ENCODE measurements at regions not wholly inside any gene's neighbourhood (a gene's known extent, or its start where the extent isn't known, plus 50 kb on each side); places are given as distances from the start of the nearest gene placed in this dataset.

DNA sequence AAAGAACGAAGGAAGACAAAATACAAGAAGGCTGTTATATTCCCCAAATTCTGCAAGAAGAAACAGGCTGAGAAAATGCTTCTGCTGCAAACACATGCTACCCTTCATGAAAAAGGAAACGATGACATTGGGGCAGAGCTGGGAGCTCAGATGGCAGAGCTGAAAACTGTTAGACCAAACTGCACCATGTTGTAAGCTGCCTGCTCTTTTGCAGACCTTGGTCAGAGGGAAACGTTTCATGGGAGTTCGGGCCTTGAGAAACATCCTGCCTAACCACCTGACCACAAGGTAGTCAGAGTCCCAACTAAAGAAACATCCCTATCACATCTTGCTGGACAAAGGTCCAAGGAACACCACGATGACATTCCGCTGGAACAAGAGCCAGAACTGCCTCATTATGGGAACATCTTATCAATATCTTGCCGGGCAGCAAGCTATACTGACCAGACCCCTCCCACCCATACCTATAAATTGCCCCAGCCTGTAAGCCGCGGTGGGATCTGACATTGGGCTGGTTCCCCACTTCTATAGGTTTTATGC is 110.7 kb upstream of the CTSC start:
- no peak overlapping the region for H3K27ac ChIP-seq (ENCODE audit: insufficient read depth in 1 of 2, low read depth in 1 of 2, low read length in 2 of 2, poor library complexity in 1 of 2, severe bottlenecking in 2 of 2)
- peaks cover 0 to 21% (median 0%) of the 10 kb centered on the region in 4 experiments for H3K4me1 ChIP-seq (ENCODE audit: control extremely low read depth in 1 of 4, control insufficient read depth in 4 of 4, insufficient read depth in 4 of 4, low read length in 3 of 4)
- no peaks in the 10 kb centered on the region for H3K27me3 ChIP-seq (replicated peaks in 2 of 5; ENCODE audit: control insufficient read depth in 4 of 5, insufficient read depth in 5 of 5, low read length in 4 of 5)
- ChIA-PET POLR2A (no interaction called here), CTCF (no interaction called here)
- H3K4me3 ChIP-seq (ENCODE audit: control insufficient read depth in 1 of 7, extremely low read depth in 1 of 7, insufficient read depth in 4 of 7, low read depth in 2 of 7, low read length in 6 of 7) = no peak overlapping the region
- no peak for DNase-seq
- WGBS (ENCODE audit: insufficient coverage) = 94% methylated on average over 5 of the region's 9 CpGs
- H3K36me3 ChIP-seq (ENCODE audit: control insufficient read depth in 4 of 4, insufficient read depth in 4 of 4, low read length in 3 of 4) = no peaks in the 10 kb centered on the region
- no peaks in the 10 kb centered on the region for H3K9me3 ChIP-seq (ENCODE audit: control extremely low read depth in 1 of 5, control insufficient read depth in 4 of 5, insufficient read depth in 2 of 5, low read depth in 1 of 5, low read length in 4 of 5)

DNA sequence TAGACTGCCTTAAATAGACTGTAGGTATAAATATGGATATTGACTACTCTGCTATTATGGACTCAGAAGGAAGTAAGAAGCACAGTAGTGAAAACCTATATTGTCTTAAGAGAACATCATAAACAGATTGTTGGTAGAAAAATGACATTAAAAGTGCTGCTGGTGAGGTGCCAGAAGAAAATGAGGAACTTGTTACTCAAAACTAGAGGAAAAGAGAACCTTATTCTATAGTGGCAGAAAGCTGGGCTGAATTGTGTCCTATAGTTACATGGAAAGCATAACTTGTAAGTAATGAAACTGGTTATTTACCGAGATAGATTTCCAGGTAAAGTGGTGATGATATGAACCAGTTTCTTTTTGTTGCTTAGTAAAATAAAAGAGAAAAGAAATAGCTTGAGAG is 109.7 kb upstream of the CTSC start:
- POLR2A ChIA-PET = no interaction called here
- 25% methylated on average over 1 of the region's 1 CpG for WGBS (ENCODE audit: insufficient coverage)
- DNase-seq = peak in 2 of 3 donors; percentile 27 to 54
- no peak overlapping the region for H3K4me3 ChIP-seq (ENCODE audit: control insufficient read depth in 1 of 7, extremely low read depth in 1 of 7, insufficient read depth in 4 of 7, low read depth in 2 of 7, low read length in 6 of 7)
- CTCF ChIA-PET = no interaction called here
- H3K9me3 ChIP-seq (ENCODE audit: control extremely low read depth in 1 of 5, control insufficient read depth in 4 of 5, insufficient read depth in 2 of 5, low read depth in 1 of 5, low read length in 4 of 5) = no peaks in the 10 kb centered on the region
- no peak overlapping the region for H3K27ac ChIP-seq (ENCODE audit: insufficient read depth in 1 of 2, low read depth in 1 of 2, low read length in 2 of 2, poor library complexity in 1 of 2, severe bottlenecking in 2 of 2)
- H3K27me3 ChIP-seq (replicated peaks in 2 of 5; ENCODE audit: control insufficient read depth in 4 of 5, insufficient read depth in 5 of 5, low read length in 4 of 5) = no peaks in the 10 kb centered on the region
- H3K4me1 ChIP-seq (ENCODE audit: control extremely low read depth in 1 of 4, control insufficient read depth in 4 of 4, insufficient read depth in 4 of 4, low read length in 3 of 4) = peaks cover 0 to 21% (median 0%) of the 10 kb centered on the region in 4 experiments
- H3K36me3 ChIP-seq (ENCODE audit: control insufficient read depth in 4 of 4, insufficient read depth in 4 of 4, low read length in 3 of 4) = no peaks in the 10 kb centered on the region

DNA sequence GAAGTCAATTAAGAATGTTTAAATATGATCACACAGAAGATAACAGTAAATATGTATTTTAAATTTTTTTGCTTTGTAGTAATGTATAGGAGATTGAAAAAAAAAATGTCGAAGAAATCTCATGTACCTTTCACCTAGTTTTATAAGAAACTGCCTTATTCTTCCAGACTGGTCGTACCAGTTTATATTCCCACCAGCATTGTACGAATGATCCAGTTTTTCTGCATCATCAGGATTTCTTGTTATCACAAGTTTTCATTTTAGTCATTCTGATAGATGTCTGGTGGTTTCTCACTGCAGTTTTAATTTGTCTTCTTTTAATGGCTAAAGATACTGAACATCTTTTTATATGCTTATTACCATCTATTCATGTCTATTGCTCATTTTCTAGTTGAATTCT is 101.8 kb upstream of the CTSC start:
- H3K4me3 ChIP-seq (ENCODE audit: control insufficient read depth in 1 of 7, extremely low read depth in 1 of 7, insufficient read depth in 4 of 7, low read depth in 2 of 7, low read length in 6 of 7) = no peak overlapping the region
- H3K36me3 ChIP-seq (ENCODE audit: control insufficient read depth in 4 of 4, insufficient read depth in 4 of 4, low read length in 3 of 4) = no peaks in the 10 kb centered on the region
- no peaks in the 10 kb centered on the region for H3K27me3 ChIP-seq (replicated peaks in 2 of 5; ENCODE audit: control insufficient read depth in 4 of 5, insufficient read depth in 5 of 5, low read length in 4 of 5)
- CTCF ChIA-PET = no interaction called here
- DNase-seq = no peak
- WGBS (ENCODE audit: insufficient coverage) = no CpG with 5 or more reads among the region's 3 CpGs
- H3K27ac ChIP-seq (ENCODE audit: insufficient read depth in 1 of 2, low read depth in 1 of 2, low read length in 2 of 2, poor library complexity in 1 of 2, severe bottlenecking in 2 of 2) = no peak overlapping the region
- H3K4me1 ChIP-seq (ENCODE audit: control extremely low read depth in 1 of 4, control insufficient read depth in 4 of 4, insufficient read depth in 4 of 4, low read length in 3 of 4) = no peaks in the 10 kb centered on the region
- peaks cover 0 to 2% (median 0%) of the 10 kb centered on the region in 5 experiments for H3K9me3 ChIP-seq (ENCODE audit: control extremely low read depth in 1 of 5, control insufficient read depth in 4 of 5, insufficient read depth in 2 of 5, low read depth in 1 of 5, low read length in 4 of 5)
- POLR2A ChIA-PET = no interaction called here

DNA sequence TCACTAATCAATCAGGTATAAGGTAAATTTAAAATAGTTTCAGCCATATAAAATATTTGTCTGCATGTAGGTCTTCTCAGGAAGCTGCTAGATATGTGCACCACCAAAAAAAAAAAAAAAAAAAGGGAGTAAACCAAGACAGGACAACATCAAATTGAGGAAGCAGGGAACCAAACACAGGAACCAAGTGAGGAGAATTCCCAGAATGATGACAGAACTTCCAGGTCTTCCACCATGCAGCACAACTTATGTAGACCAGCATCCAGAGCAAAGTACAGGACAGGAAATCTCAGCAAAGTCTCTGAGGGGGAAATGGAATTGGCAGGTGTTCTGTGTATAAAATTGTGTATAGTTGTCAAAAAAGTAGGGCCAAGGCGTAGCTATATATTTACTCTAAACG is 101.2 kb upstream of the CTSC start:
- Histone ChIP-seq H3K27me3 (replicated peaks in 2 of 5; ENCODE audit: control insufficient read depth in 4 of 5, insufficient read depth in 5 of 5, low read length in 4 of 5) (no peaks in the 10 kb centered on the region), H3K4me1 (ENCODE audit: control extremely low read depth in 1 of 4, control insufficient read depth in 4 of 4, insufficient read depth in 4 of 4, low read length in 3 of 4) (no peaks in the 10 kb centered on the region), H3K4me3 (ENCODE audit: control insufficient read depth in 1 of 7, extremely low read depth in 1 of 7, insufficient read depth in 4 of 7, low read depth in 2 of 7, low read length in 6 of 7) (no peak overlapping the region), H3K9me3 (ENCODE audit: control extremely low read depth in 1 of 5, control insufficient read depth in 4 of 5, insufficient read depth in 2 of 5, low read depth in 1 of 5, low read length in 4 of 5) (peaks cover 0 to 2% (median 0%) of the 10 kb centered on the region in 5 experiments), H3K36me3 (ENCODE audit: control insufficient read depth in 4 of 4, insufficient read depth in 4 of 4, low read length in 3 of 4) (no peaks in the 10 kb centered on the region), H3K27ac (ENCODE audit: insufficient read depth in 1 of 2, low read depth in 1 of 2, low read length in 2 of 2, poor library complexity in 1 of 2, severe bottlenecking in 2 of 2) (no peak overlapping the region)
- CTCF ChIA-PET = no interaction called here
- WGBS (ENCODE audit: insufficient coverage) = 70% methylated on average over 2 of the region's 2 CpGs
- no peak for DNase-seq
- POLR2A ChIA-PET = no interaction called here

DNA sequence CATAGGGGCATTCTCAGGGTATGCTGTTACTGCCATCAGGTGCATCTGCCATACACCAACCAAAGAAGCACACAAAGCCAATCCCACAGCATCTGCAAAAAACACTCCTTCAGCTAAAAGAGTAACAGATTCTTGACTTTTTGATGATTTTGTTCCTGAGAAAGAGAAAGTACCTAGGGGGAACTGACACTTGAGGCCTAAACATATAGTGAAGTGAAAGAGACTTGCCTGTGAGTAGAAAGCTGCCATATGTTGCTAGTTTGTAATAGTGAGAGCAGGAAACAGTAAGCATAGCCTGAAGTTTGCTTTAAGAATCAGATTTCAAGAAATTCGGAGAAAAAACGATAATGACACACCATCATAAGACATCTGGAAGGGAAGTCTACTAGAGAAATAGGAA is 97.9 kb upstream of the CTSC start:
- DNase-seq = peak in 1 of 3 donors; percentile 7
- H3K27ac ChIP-seq (ENCODE audit: insufficient read depth in 1 of 2, low read depth in 1 of 2, low read length in 2 of 2, poor library complexity in 1 of 2, severe bottlenecking in 2 of 2) = no peak overlapping the region
- no CpG with 5 or more reads among the region's 2 CpGs for WGBS (ENCODE audit: insufficient coverage)

DNA sequence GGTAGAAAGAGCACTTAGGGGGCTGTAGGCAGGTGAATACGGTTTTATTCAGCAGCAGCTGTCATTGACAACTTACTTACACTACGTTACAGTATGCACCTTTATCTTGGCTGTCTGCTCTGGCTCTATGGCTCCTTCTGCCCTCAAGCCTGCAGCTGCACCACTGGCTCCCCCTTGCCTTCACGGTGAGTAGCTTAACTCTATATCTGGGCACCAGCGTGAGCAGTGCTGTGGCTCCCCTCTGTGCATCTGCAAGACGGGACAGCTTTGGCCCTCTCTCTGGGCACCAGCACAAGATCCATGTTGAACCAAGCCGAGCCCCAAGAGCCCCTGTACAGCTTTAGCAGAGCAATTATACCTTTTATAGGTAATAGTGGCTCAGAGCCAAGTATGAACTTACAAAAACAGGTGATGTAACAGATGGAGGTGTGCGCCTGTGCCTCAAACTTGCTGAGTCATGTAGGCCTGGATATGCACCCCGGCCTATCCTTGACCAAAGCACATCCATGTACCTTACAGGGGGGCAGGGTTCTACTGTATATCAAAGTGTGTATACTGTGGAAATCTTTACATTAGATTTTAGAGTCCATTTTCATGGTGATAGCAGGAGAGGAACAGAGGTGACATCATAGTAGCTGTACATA is 96.9 kb upstream of the CTSC start:
- Histone ChIP-seq H3K36me3 (ENCODE audit: control insufficient read depth in 4 of 4, insufficient read depth in 4 of 4, low read length in 3 of 4) (no peaks in the 10 kb centered on the region), H3K27ac (ENCODE audit: insufficient read depth in 1 of 2, low read depth in 1 of 2, low read length in 2 of 2, poor library complexity in 1 of 2, severe bottlenecking in 2 of 2) (no peak overlapping the region), H3K9me3 (ENCODE audit: control extremely low read depth in 1 of 5, control insufficient read depth in 4 of 5, insufficient read depth in 2 of 5, low read depth in 1 of 5, low read length in 4 of 5) (peaks cover 0 to 2% (median 0%) of the 10 kb centered on the region in 5 experiments), H3K4me3 (ENCODE audit: control insufficient read depth in 1 of 7, extremely low read depth in 1 of 7, insufficient read depth in 4 of 7, low read depth in 2 of 7, low read length in 6 of 7) (no peak overlapping the region), H3K4me1 (ENCODE audit: control extremely low read depth in 1 of 4, control insufficient read depth in 4 of 4, insufficient read depth in 4 of 4, low read length in 3 of 4) (no peaks in the 10 kb centered on the region), H3K27me3 (replicated peaks in 2 of 5; ENCODE audit: control insufficient read depth in 4 of 5, insufficient read depth in 5 of 5, low read length in 4 of 5) (no peaks in the 10 kb centered on the region)
- DNase-seq = peak in 1 of 3 donors; percentile 8
- 95% methylated on average over 6 of the region's 8 CpGs for WGBS (ENCODE audit: insufficient coverage)
- POLR2A ChIA-PET = no interaction called here
- CTCF ChIA-PET = no interaction called here

More for the DNA sequence above, 97.9 kb upstream of the CTSC start:
- Histone ChIP-seq H3K9me3 (ENCODE audit: control extremely low read depth in 1 of 5, control insufficient read depth in 4 of 5, insufficient read depth in 2 of 5, low read depth in 1 of 5, low read length in 4 of 5) (peaks cover 0 to 2% (median 0%) of the 10 kb centered on the region in 5 experiments), H3K27me3 (replicated peaks in 2 of 5; ENCODE audit: control insufficient read depth in 4 of 5, insufficient read depth in 5 of 5, low read length in 4 of 5) (no peaks in the 10 kb centered on the region), H3K4me3 (ENCODE audit: control insufficient read depth in 1 of 7, extremely low read depth in 1 of 7, insufficient read depth in 4 of 7, low read depth in 2 of 7, low read length in 6 of 7) (no peak overlapping the region), H3K4me1 (ENCODE audit: control extremely low read depth in 1 of 4, control insufficient read depth in 4 of 4, insufficient read depth in 4 of 4, low read length in 3 of 4) (no peaks in the 10 kb centered on the region), H3K36me3 (ENCODE audit: control insufficient read depth in 4 of 4, insufficient read depth in 4 of 4, low read length in 3 of 4) (no peaks in the 10 kb centered on the region)
- POLR2A ChIA-PET = no interaction called here
- CTCF ChIA-PET = no interaction called here

DNA sequence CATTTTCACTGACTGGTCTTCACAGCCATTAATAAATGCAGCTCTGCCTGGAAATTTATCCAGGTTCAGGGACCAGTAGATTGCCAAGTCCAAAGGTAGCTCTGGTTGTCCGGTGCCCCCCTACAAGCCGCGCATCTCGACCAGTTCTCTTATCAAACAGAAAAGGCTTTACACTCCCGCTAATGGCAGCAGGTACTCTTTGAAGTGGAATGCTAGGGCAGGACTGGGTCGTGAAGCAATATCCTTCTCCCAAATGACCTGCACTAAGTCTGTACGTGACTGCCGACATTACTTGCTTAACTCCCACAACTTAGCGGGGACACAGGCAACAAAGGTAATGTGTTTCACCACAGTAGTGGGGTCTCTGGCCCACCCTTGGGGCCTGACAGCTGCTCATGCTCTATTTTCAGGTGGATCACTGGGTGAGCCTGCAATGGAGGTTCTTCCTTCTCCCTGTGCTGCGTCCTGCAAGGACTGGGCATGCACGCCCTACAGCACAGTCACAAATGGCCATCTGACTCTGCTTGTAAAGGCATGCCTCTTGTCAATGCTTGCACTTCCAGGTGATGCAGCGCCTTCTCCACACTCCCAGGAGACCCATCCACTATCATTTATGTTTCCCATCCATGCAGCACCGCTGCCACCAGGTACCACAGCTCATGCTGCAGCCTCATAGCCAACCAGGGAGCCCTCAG is 96.1 kb upstream of the CTSC start:
- H3K36me3 ChIP-seq (ENCODE audit: control insufficient read depth in 4 of 4, insufficient read depth in 4 of 4, low read length in 3 of 4) = no peaks in the 10 kb centered on the region
- POLR2A ChIA-PET = no interaction called here

More for the DNA sequence above, 96.1 kb upstream of the CTSC start:
- Histone ChIP-seq H3K27ac (ENCODE audit: insufficient read depth in 1 of 2, low read depth in 1 of 2, low read length in 2 of 2, poor library complexity in 1 of 2, severe bottlenecking in 2 of 2) (no peak overlapping the region), H3K4me3 (ENCODE audit: control insufficient read depth in 1 of 7, extremely low read depth in 1 of 7, insufficient read depth in 4 of 7, low read depth in 2 of 7, low read length in 6 of 7) (no peak overlapping the region), H3K9me3 (ENCODE audit: control extremely low read depth in 1 of 5, control insufficient read depth in 4 of 5, insufficient read depth in 2 of 5, low read depth in 1 of 5, low read length in 4 of 5) (peaks cover 0 to 2% (median 0%) of the 10 kb centered on the region in 5 experiments), H3K4me1 (ENCODE audit: control extremely low read depth in 1 of 4, control insufficient read depth in 4 of 4, insufficient read depth in 4 of 4, low read length in 3 of 4) (no peaks in the 10 kb centered on the region), H3K27me3 (replicated peaks in 2 of 5; ENCODE audit: control insufficient read depth in 4 of 5, insufficient read depth in 5 of 5, low read length in 4 of 5) (no peaks in the 10 kb centered on the region)
- CTCF ChIA-PET = no interaction called here
- no peak for DNase-seq
- 98% methylated on average over 11 of the region's 13 CpGs for WGBS (ENCODE audit: insufficient coverage)

All from common myeloid progenitor, CD34-positive (primary cell).